Adrenal gland (tissue), 9 donors: ENCODE measurements at regions not wholly inside any gene's neighbourhood (a gene's known extent, or its start where the extent isn't known, plus 50 kb on each side); places are given as distances from the start of the nearest gene placed in this dataset.

Source experiments
- DNase-seq, 7 donors: peaks; one replicate each; pipeline ENCODE4 v3.0.0-alpha.2; 2019 to 2020
- H3K27ac ChIP-seq, 5 donors: fragments of 200-600 bp; sonication (generic) in 4 of 5; 1 replicate in 3 of 5; 2 replicates in 2 of 5; pipeline versions ENCODE4 v1.5.1 to v1.8.0; 2016 to 2020; ENCODE audit warnings: mild to moderate bottlenecking in 1 of 5
- H3K27me3 ChIP-seq: fragments of 200-600 bp; 2 replicates; pipeline ENCODE4 v1.8.0; 2021
- H3K36me3 ChIP-seq, 2 donors: fragments of 200-600 bp; replicated peaks in 1 of 2; 1 replicate in 1 of 2; 2 replicates in 1 of 2; pipeline versions ENCODE4 v1.5.1 to v1.8.0; 2018 to 2022
- H3K4me1 ChIP-seq, 2 donors: fragments of 200-600 bp; replicated peaks in 1 of 2; 1 replicate in 1 of 2; 2 replicates in 1 of 2; pipeline versions ENCODE4 v1.5.1 to v1.8.0; 2018 to 2021
- H3K4me3 ChIP-seq, 4 donors: fragments of 200-600 bp; sonication (generic) in 3 of 4; one replicate each; pipeline ENCODE4 v1.5.1; 2016 to 2018
- H3K9me3 ChIP-seq, 3 donors: fragments of 200-600 bp; sonication (generic) in 1 of 3; replicated peaks in 1 of 3; 1 replicate in 2 of 3; 2 replicates in 1 of 3; pipeline versions ENCODE4 v1.5.1 to v1.8.0; 2016 to 2021
- POLR2A ChIP-seq, 2 donors: fragments of 450-650 bp; IDR thresholded peaks; one replicate each; pipeline ENCODE4 v1.6.1; 2017; ENCODE audit warnings: antibody characterized with exemption in 2 of 2, mild to moderate bottlenecking in 2 of 2, moderate library complexity in 1 of 2
- WGBS, 4 donors: extraction: QIAGEN DNeasy Blood & Tissue Kit in 2 of 4; methylation state at CpG; one replicate each; pipeline versions ENCODE4 v1.1.5 to v1.1.7; 2013 to 2017; 5-methylcytosine and 5-hydroxymethylcytosine counted together
- intact Hi-C, 2 donors: fragments of 100-400 bp; cut with DNase I; formaldehyde crosslinking; loops; one replicate each; pipeline versions ENCODE4 v1.14.1 to v1.15.0; 2022 to 2023
- TF ChIP-seq, protein P1 (sequence below), 6 experiments: fragments of 450-650 bp in 4 of 6; fragments of 200-600 bp in 2 of 6; sonication (generic) in 1 of 6; IDR thresholded peaks; 1 replicate in 5 of 6; 2 replicates in 1 of 6; pipeline versions ENCODE4 v1.5.1 to v1.8.0; 2016 to 2021; ENCODE audit warnings: antibody characterized with exemption in 6 of 6, mild to moderate bottlenecking in 2 of 6, moderate library complexity in 1 of 6
- donor health status: healthy with polysubstance abuse.
- donor health status: Bipolar disorder and iron deficiency.
- donor health status: DM: yes; HTN: yes; CAD: no.
- donor health status: DM: no; HTN: no; CAD: no.
- donor health status: DM: no; HTN: no; CAD: no.

- DNase-seq: no peak
- intact Hi-C loops: no loop called here
These were observed 102.3 kb downstream of the IYD start for GRCh38 chr6:150470960-150471665.

DNA sequence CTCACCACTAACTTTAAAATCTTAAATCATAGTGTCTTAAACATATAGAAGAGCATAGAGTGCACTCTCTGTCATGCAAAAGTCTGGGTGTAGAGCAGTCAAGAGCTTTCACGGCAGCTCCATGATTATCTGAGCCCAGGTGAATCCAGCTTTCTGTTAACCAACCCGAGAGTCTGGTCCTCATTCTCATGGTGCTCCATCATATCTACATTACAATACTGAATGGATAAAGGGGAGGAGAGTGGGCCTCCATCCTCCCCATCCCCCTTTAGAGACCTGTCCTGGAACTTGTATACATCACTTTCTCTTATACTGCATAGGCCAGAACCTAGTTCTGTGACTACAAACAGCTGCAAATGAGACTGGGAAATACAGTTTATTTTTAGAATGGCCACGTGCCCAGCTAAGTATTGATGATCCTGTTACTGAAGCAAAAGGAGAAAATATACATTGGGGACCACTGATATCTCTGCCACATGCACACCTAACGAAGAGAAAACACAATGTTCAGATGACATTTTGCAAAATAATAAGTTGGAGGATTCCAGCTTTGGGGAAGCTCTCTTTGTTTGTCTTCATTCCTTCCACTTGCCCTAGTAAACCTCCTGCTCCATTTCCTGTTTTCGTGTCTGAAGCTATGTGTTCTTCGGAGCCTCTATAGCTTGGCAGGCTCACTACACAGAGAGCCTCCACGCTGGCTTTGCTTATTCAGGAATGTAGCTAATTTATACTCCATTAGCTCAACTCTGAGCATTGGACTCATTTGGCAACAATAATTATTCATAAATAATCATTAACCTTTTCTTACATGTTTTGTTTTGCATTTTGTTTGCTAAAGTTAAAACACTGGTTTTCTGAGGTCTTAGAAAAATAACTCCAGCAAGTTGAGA, 110.1 kb downstream of the IYD start:
- intact Hi-C loops: no loop called here
- Histone ChIP-seq H3K9me3 (no peaks in the 10 kb centered on the region), H3K27me3 (no peaks in the 10 kb centered on the region), H3K4me1 (no peaks in the 10 kb centered on the region), H3K4me3 (no peak overlapping the region), H3K27ac (no peak overlapping the region), H3K36me3 (no peaks in the 10 kb centered on the region)
- WGBS, 4 donors: 33 to 49% (median 43%) methylated on average over 7 of the region's 7 CpGs
- TF ChIP-seq, protein P1, sequence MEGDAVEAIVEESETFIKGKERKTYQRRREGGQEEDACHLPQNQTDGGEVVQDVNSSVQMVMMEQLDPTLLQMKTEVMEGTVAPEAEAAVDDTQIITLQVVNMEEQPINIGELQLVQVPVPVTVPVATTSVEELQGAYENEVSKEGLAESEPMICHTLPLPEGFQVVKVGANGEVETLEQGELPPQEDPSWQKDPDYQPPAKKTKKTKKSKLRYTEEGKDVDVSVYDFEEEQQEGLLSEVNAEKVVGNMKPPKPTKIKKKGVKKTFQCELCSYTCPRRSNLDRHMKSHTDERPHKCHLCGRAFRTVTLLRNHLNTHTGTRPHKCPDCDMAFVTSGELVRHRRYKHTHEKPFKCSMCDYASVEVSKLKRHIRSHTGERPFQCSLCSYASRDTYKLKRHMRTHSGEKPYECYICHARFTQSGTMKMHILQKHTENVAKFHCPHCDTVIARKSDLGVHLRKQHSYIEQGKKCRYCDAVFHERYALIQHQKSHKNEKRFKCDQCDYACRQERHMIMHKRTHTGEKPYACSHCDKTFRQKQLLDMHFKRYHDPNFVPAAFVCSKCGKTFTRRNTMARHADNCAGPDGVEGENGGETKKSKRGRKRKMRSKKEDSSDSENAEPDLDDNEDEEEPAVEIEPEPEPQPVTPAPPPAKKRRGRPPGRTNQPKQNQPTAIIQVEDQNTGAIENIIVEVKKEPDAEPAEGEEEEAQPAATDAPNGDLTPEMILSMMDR (IDR thresholded peaks at IDR 0.05): no peak
- no peak for TF ChIP-seq POLR2A (IDR thresholded peaks at IDR 0.05)
- DNase-seq: no peak

More at GRCh38 chr6:150470960-150471665, 102.3 kb downstream of the IYD start:
- no peak overlapping the region for H3K4me3 ChIP-seq
- 81 to 86% (median 84%) methylated on average over 6 of the region's 6 CpGs for WGBS, 4 donors
- H3K4me1 ChIP-seq: no peaks in the 10 kb centered on the region
- no peaks in the 10 kb centered on the region for H3K9me3 ChIP-seq
- no peaks in the 10 kb centered on the region for H3K36me3 ChIP-seq
- H3K27me3 ChIP-seq: no peaks in the 10 kb centered on the region
- TF ChIP-seq POLR2A (IDR thresholded peaks at IDR 0.05): no peak
- TF ChIP-seq, protein P1 (IDR thresholded peaks at IDR 0.05): no peak
- H3K27ac ChIP-seq: no peak overlapping the region

DNA sequence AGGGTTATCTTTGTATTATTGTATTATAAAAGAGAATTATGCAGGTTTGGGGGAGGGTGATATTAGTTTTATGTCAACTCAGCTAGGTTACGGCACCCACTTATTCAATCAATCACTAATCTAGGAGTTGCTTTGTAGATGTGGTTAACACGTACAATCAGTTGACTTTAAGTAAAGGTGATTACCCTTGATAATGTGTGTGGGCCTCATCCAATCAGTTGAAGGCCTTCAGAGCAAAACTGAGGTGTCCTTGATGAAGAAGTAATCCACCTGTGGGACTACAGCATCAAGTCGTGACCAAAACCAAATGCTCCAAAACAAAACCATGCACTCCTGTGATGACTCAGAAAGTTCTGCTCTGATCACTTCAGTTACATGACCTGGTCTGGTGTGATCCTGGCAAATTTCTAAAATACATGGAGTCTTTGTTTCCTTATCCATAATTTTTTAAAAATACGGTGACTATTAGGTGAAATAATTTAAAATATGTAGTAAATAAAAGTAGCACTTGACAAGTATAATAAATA, 114.1 kb downstream of the IYD start:
- Histone ChIP-seq H3K4me3 (no peak overlapping the region), H3K27me3 (no peaks in the 10 kb centered on the region), H3K4me1 (no peaks in the 10 kb centered on the region), H3K36me3 (no peaks in the 10 kb centered on the region), H3K9me3 (no peaks in the 10 kb centered on the region), H3K27ac (no peak overlapping the region)
- DNase-seq: no peak
- WGBS, 4 donors: 62 to 91% (median 77%) methylated on average over 4 of the region's 4 CpGs
- intact Hi-C loops: no loop called here
- no peak for TF ChIP-seq POLR2A (IDR thresholded peaks at IDR 0.05)
- TF ChIP-seq, protein P1 (IDR thresholded peaks at IDR 0.05): no peak
